ENCODE measurements at regions not wholly inside any gene's neighbourhood (a gene's known extent, or its start where the extent isn't known, plus 50 kb on each side); places are given as distances from the start of the nearest gene placed in this dataset.

DNA sequence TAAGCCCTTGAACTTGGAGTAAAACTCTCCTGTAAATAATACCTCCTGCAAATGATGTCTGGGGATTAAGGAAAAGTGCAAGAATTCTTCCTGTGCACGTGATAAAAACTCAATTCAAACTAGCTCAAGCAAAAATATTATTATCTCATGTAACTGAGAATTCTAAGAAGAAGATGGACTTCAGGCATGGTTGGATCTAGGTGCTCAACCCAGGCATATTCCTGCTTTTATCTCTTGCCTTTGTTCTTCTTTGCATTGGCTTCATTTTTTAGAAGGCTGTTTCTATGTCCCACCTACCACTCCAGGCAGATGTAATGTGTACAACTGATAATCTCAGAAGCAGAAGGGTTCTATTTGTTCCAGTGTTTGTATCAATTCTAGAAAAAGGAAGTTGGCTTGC lies 95.8 kb downstream of the DACT2 start:
- TF ChIP-seq, protein P1, sequence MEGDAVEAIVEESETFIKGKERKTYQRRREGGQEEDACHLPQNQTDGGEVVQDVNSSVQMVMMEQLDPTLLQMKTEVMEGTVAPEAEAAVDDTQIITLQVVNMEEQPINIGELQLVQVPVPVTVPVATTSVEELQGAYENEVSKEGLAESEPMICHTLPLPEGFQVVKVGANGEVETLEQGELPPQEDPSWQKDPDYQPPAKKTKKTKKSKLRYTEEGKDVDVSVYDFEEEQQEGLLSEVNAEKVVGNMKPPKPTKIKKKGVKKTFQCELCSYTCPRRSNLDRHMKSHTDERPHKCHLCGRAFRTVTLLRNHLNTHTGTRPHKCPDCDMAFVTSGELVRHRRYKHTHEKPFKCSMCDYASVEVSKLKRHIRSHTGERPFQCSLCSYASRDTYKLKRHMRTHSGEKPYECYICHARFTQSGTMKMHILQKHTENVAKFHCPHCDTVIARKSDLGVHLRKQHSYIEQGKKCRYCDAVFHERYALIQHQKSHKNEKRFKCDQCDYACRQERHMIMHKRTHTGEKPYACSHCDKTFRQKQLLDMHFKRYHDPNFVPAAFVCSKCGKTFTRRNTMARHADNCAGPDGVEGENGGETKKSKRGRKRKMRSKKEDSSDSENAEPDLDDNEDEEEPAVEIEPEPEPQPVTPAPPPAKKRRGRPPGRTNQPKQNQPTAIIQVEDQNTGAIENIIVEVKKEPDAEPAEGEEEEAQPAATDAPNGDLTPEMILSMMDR (IDR thresholded peaks at IDR 0.05), result no peak
- no peak for TF ChIP-seq POLR2A (IDR thresholded peaks at IDR 0.05)

Measured in right lobe of liver (tissue), 4 donors.